ENCODE measurements at regions not wholly inside any gene's neighbourhood (a gene's known extent, or its start where the extent isn't known, plus 50 kb on each side); places are given as distances from the start of the nearest gene placed in this dataset.

GRCh38 chr12:23025372-23026016, 400.5 kb downstream of the ETNK1 start:
- TF ChIP-seq CTCF (IDR thresholded peaks at IDR 0.05; ENCODE audit: low read depth, low read length): no peak
- TF ChIP-seq EZH2phosphoT487 (IDR thresholded peaks at IDR 0.05; ENCODE audit: low read depth): no peak
